H1 (cell line): ENCODE measurements at regions not wholly inside any gene's neighbourhood (a gene's known extent, or its start where the extent isn't known, plus 50 kb on each side); places are given as distances from the start of the nearest gene placed in this dataset.

Experiments used
- CTCF ChIA-PET: fragments of 300-600 bp; sonication (Branson Sonifier 250); formaldehyde crosslinking; loops from one replicate; lab custom pipeline; 2021; ENCODE audit not compliant: partially characterized antibody; lab: Charles Lee
- POLR2A ChIA-PET: fragments of 300-600 bp; sonication (Branson Sonifier 250); formaldehyde crosslinking; loops from one replicate; lab custom pipeline; 2021; ENCODE audit warnings: inconsistent platforms; ENCODE audit not compliant: partially characterized antibody; lab: Charles Lee
- DNase-seq, 2 experiments: peaks; one replicate each; pipeline versions ENCODE4 v3.0.0 to v3.0.0-alpha.2; 2010 to 2022; ENCODE audit warnings: low spot score in 2 of 2, low read depth in 1 of 2, mixed read lengths in 1 of 2
- FAIRE-seq: peaks from 2 replicates; lab custom pipeline; 2011; peaks lifted over from hg19 to GRCh38; lab: Jason Lieb, UNC
- H2AFZ ChIP-seq: 2 replicates; pipeline ENCODE4 v1.8.1; 2012; ENCODE audit warnings: low read length, inconsistent platforms
- H2AK5ac ChIP-seq: 2 replicates; pipeline ENCODE4 v1.6.1; 2013; ENCODE audit warnings: low read depth, low read length
- H2BK120ac ChIP-seq: replicated peaks from 2 replicates; pipeline ENCODE3; 2013; ENCODE audit warnings: low read depth, low read length, inconsistent platforms
- H2BK12ac ChIP-seq: 2 replicates; pipeline ENCODE4 v1.6.1; 2013; ENCODE audit warnings: low read depth, low read length
- H2BK15ac ChIP-seq: 2 replicates; pipeline ENCODE4 v1.6.1; 2013; ENCODE audit warnings: low read length
- H2BK20ac ChIP-seq: 2 replicates; pipeline ENCODE4 v1.6.1; 2013; ENCODE audit warnings: low read length
- H2BK5ac ChIP-seq: 2 replicates; pipeline ENCODE4 v1.6.1; 2013; ENCODE audit warnings: low read depth, low read length
- H3K14ac ChIP-seq: 2 replicates; pipeline ENCODE4 v1.6.1; 2013; ENCODE audit warnings: inconsistent platforms; ENCODE audit not compliant: insufficient read length
- H3K18ac ChIP-seq: 2 replicates; pipeline ENCODE4 v1.6.1; 2013; ENCODE audit warnings: low read length; ENCODE audit errors: extremely low read depth
- H3K23ac ChIP-seq: 2 replicates; pipeline ENCODE4 v1.6.1; 2013; ENCODE audit warnings: inconsistent platforms; ENCODE audit not compliant: insufficient read length
- H3K23me2 ChIP-seq: 2 replicates; pipeline ENCODE4 v1.6.1; 2013; ENCODE audit warnings: low read depth, low read length
- H3K27ac ChIP-seq: 2 replicates; pipeline ENCODE4 v1.6.1; 2011; ENCODE audit warnings: low read depth, low read length, inconsistent platforms
- H3K27me3 ChIP-seq, 4 experiments: replicated peaks in 1 of 4; 1 replicate in 1 of 4; 2 replicates in 3 of 4; pipeline versions ENCODE4 v1.6.1 to v1.8.1; 2011 to 2013; ENCODE audit warnings: low read length in 3 of 4, mild to moderate bottlenecking in 3 of 4, inconsistent platforms in 2 of 4, mixed read lengths in 2 of 4, moderate library complexity in 1 of 4; ENCODE audit not compliant: control insufficient read depth in 3 of 4, insufficient read depth in 3 of 4; ENCODE audit errors: extremely low read depth in 1 of 4
- H3K36me3 ChIP-seq, 4 experiments: 2 replicates each; pipeline versions ENCODE4 v1.6.1 to v1.8.1; 2011 to 2013; ENCODE audit warnings: mild to moderate bottlenecking in 4 of 4, low read length in 3 of 4, moderate library complexity in 2 of 4, control low read depth in 1 of 4, inconsistent platforms in 1 of 4; ENCODE audit not compliant: insufficient read depth in 4 of 4, control insufficient read depth in 2 of 4
- H3K4ac ChIP-seq: replicated peaks from 2 replicates; pipeline ENCODE3; 2013; ENCODE audit warnings: low read length, low read depth, mixed read lengths, inconsistent platforms; ENCODE audit not compliant: insufficient read length
- H3K4me1 ChIP-seq, 4 experiments: replicated peaks in 1 of 4; 1 replicate in 1 of 4; 2 replicates in 3 of 4; pipeline versions ENCODE4 v1.6.1 to v1.8.1; 2011 to 2013; ENCODE audit warnings: low read length in 3 of 4, inconsistent platforms in 2 of 4, mixed read lengths in 1 of 4; ENCODE audit not compliant: insufficient read depth in 4 of 4, control insufficient read depth in 3 of 4
- H3K4me2 ChIP-seq, 2 experiments: 2 replicates each; pipeline versions ENCODE4 v1.6.1 to v1.8.1; 2011 to 2013; ENCODE audit warnings: low read depth in 2 of 2, low read length in 2 of 2, control low read depth in 1 of 2, inconsistent platforms in 1 of 2, mild to moderate bottlenecking in 1 of 2; ENCODE audit not compliant: insufficient read depth in 1 of 2
- H3K4me3 ChIP-seq, 4 experiments: fragments of 200-600, 300-600 bp in 1 of 4; sonication (generic), shearing (Covaris generic), sonication (Bioruptor Twin) in 1 of 4; 2 replicates each; pipeline versions ENCODE4 v1.5.1 to v1.8.1; 2011 to 2016; ENCODE audit warnings: low read length in 4 of 4, low read depth in 3 of 4, control low read depth in 2 of 4, inconsistent platforms in 2 of 4, mild to moderate bottlenecking in 2 of 4, mixed read lengths in 1 of 4, moderate library complexity in 1 of 4; ENCODE audit not compliant: insufficient read depth in 2 of 4; ENCODE audit errors: extremely low read depth in 1 of 4
- H3K56ac ChIP-seq: replicated peaks from 2 replicates; pipeline ENCODE3; 2013; ENCODE audit warnings: low read depth, mild to moderate bottlenecking, mixed read lengths, low read length, inconsistent platforms; ENCODE audit not compliant: insufficient read length
- H3K79me1 ChIP-seq: 2 replicates; pipeline ENCODE4 v1.6.1; 2013; ENCODE audit warnings: low read depth, low read length, control low read depth
- H3K79me2 ChIP-seq, 2 experiments: 2 replicates each; pipeline versions ENCODE4 v1.6.1 to v1.8.1; 2012 to 2013; ENCODE audit warnings: low read length in 2 of 2, mild to moderate bottlenecking in 2 of 2, inconsistent platforms in 1 of 2; ENCODE audit not compliant: insufficient read depth in 2 of 2, control insufficient read depth in 1 of 2
- H3K9ac ChIP-seq, 4 experiments: replicated peaks in 1 of 4; 1 replicate in 1 of 4; 2 replicates in 3 of 4; pipeline versions ENCODE4 v1.6.1 to v1.8.1; 2011 to 2013; ENCODE audit warnings: low read depth in 3 of 4, low read length in 3 of 4, control low read depth in 2 of 4, mild to moderate bottlenecking in 2 of 4, moderate library complexity in 2 of 4, inconsistent platforms in 1 of 4; ENCODE audit errors: extremely low read depth in 1 of 4
- H3K9me3 ChIP-seq, 2 experiments: 2 replicates each; pipeline versions ENCODE4 v1.6.1 to v1.8.1; 2012 to 2013; ENCODE audit warnings: mild to moderate bottlenecking in 2 of 2, moderate library complexity in 2 of 2, control low read depth in 1 of 2, inconsistent platforms in 1 of 2, low read depth in 1 of 2, low read length in 1 of 2, mixed read lengths in 1 of 2; ENCODE audit not compliant: insufficient read depth in 2 of 2
- H4K20me1 ChIP-seq, 2 experiments: replicated peaks in 1 of 2; 2 replicates each; pipeline versions ENCODE3 to v1.8.1; 2011 to 2013; ENCODE audit warnings: inconsistent platforms in 2 of 2, low read length in 2 of 2, mild to moderate bottlenecking in 1 of 2; ENCODE audit not compliant: insufficient read depth in 2 of 2, control insufficient read depth in 1 of 2
- H4K5ac ChIP-seq: 2 replicates; pipeline ENCODE4 v1.6.1; 2013; ENCODE audit warnings: low read length, low read depth, mixed read lengths, inconsistent platforms; ENCODE audit not compliant: insufficient read length
- H4K8ac ChIP-seq: 2 replicates; pipeline ENCODE4 v1.8.0; 2013; ENCODE audit warnings: mild to moderate bottlenecking, moderate library complexity, low read length, inconsistent platforms; ENCODE audit not compliant: insufficient read depth; ENCODE audit errors: extremely low read depth
- H4K91ac ChIP-seq: replicated peaks from 2 replicates; pipeline ENCODE3; 2013; ENCODE audit warnings: low read length, mixed read lengths, inconsistent platforms; ENCODE audit not compliant: insufficient read length
- ASH2L ChIP-seq: fragments of 200-600, 300-600 bp; sonication (generic); IDR thresholded peaks from one replicate; pipeline ENCODE4 v1.7.1; 2017; ENCODE audit warnings: low read length
- BCL11A ChIP-seq, 2 experiments: IDR thresholded peaks; one replicate each; pipeline ENCODE4 v1.6.1; 2011; ENCODE audit warnings: low read depth in 2 of 2, low read length in 2 of 2, mild to moderate bottlenecking in 2 of 2
- POLR2A ChIP-seq, 2 experiments: IDR thresholded peaks; 1 replicate in 1 of 2; 2 replicates in 1 of 2; pipeline ENCODE4 v1.6.1; 2011; ENCODE audit warnings: low read depth in 2 of 2, low read length in 2 of 2, mild to moderate bottlenecking in 2 of 2; ENCODE audit errors: control extremely low read depth in 1 of 2
- RAD21 ChIP-seq, 2 experiments: IDR thresholded peaks in 1 of 2; conservative IDR thresholded peaks in 1 of 2; 2 replicates each; pipeline ENCODE4 v1.6.1; 2011; ENCODE audit warnings: low read depth in 2 of 2, low read length in 2 of 2, improper control_type of control experiment in 1 of 2, inconsistent platforms in 1 of 2, mild to moderate bottlenecking in 1 of 2, moderate library complexity in 1 of 2
- RXRA ChIP-seq: IDR thresholded peaks from 2 replicates; pipeline ENCODE4 v1.6.1; 2011; ENCODE audit warnings: low read depth, mild to moderate bottlenecking, low read length, moderate library complexity; ENCODE audit not compliant: insufficient read depth
- WGBS, 2 experiments: shearing (Covaris generic) in 1 of 2; methylation state at CpG; one replicate each; pipeline versions ENCODE4 v1.1.6 to v1.1.7; 2013 to 2015; ENCODE audit warnings: low lambda C conversion rate in 2 of 2, mixed read lengths in 2 of 2, inconsistent platforms in 1 of 2, low coverage in 1 of 2, missing lambda C conversion rate in 1 of 2; ENCODE audit not compliant: insufficient replicate concordance in 2 of 2, insufficient coverage in 1 of 2, insufficient read length in 1 of 2; ENCODE audit errors: extremely low coverage in 1 of 2, missing lambda C conversion rate in 1 of 2; 5-methylcytosine and 5-hydroxymethylcytosine counted together
- TF ChIP-seq, protein P1 (sequence below), 3 experiments: IDR thresholded peaks; 1 replicate in 2 of 3; 2 replicates in 1 of 3; pipeline versions ENCODE4 v1.5.1 to v1.6.1; 2011; ENCODE audit warnings: low read length in 3 of 3, mild to moderate bottlenecking in 3 of 3, inconsistent platforms in 2 of 3, low read depth in 1 of 3, moderate library complexity in 1 of 3; ENCODE audit not compliant: insufficient read depth in 1 of 3; ENCODE audit errors: control extremely low read depth in 1 of 3

DNA sequence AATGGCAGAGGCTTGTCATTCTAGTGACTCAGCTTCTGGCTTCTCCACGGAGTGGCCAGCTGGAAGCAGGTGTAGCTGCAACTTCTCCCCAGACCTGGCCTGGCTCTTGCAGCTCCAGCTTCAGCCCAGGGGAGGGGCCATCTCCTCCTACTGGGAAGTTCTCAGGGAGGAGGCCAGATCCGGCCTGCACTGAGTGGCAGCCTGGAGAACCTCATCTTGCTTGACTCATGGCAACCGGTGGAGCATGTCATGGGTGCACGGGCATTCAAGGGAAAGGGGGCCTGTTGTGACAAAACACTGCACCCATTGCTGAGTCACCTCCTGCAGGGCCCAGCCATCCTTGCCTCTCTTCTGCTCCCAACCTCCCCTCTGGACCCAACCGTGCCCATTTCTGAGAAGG, 273.9 kb upstream of the MAF start:
- H2AFZ ChIP-seq: no peak overlapping the region
- no peak for FAIRE-seq
- no peaks in the 10 kb centered on the region for H3K9me3 ChIP-seq
- H4K91ac ChIP-seq: no peak overlapping the region
- H3K23me2 ChIP-seq: peaks cover 3% of the 10 kb centered on the region; the same call in 1 of the 2 replicates
- no peaks in the 10 kb centered on the region; a peak in 2 of 7 replicates for H3K4me1 ChIP-seq
- no peaks in the 10 kb centered on the region for H3K79me1 ChIP-seq
- no peak overlapping the region for H3K4me2 ChIP-seq
- peak overlapping the region; percentile 29 for H4K8ac ChIP-seq
- no peak overlapping the region for H4K5ac ChIP-seq
- H3K27ac ChIP-seq: no peak overlapping the region
- no peak overlapping the region for H3K4me3 ChIP-seq
- POLR2A ChIA-PET: no interaction called here
- WGBS, 2 experiments: 100% methylated on average over 5 of the region's 5 CpGs; no CpG with 5 or more reads in 1 of the 2 experiments
- H3K14ac ChIP-seq: no peak overlapping the region
- H2BK15ac ChIP-seq: no peak overlapping the region
- no peaks in the 10 kb centered on the region for H3K36me3 ChIP-seq
- H3K23ac ChIP-seq: no peak overlapping the region
- CTCF ChIA-PET: interaction anchor here (0.6 to 0.8 kb wide), 2 partner anchors 11 to 1094 kb away, joined by 3 read pairs; no protein-coding TSS in a partner anchor
- no peak for TF ChIP-seq ASH2L
- TF ChIP-seq, protein P1, sequence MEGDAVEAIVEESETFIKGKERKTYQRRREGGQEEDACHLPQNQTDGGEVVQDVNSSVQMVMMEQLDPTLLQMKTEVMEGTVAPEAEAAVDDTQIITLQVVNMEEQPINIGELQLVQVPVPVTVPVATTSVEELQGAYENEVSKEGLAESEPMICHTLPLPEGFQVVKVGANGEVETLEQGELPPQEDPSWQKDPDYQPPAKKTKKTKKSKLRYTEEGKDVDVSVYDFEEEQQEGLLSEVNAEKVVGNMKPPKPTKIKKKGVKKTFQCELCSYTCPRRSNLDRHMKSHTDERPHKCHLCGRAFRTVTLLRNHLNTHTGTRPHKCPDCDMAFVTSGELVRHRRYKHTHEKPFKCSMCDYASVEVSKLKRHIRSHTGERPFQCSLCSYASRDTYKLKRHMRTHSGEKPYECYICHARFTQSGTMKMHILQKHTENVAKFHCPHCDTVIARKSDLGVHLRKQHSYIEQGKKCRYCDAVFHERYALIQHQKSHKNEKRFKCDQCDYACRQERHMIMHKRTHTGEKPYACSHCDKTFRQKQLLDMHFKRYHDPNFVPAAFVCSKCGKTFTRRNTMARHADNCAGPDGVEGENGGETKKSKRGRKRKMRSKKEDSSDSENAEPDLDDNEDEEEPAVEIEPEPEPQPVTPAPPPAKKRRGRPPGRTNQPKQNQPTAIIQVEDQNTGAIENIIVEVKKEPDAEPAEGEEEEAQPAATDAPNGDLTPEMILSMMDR (IDR thresholded peaks at IDR 0.05; ENCODE audit: control extremely low read depth in 1 of 3, insufficient read depth in 1 of 3, low read depth in 1 of 3, low read length in 3 of 3): no peak
- no peak for TF ChIP-seq RXRA
- TF ChIP-seq RAD21 (IDR thresholded peaks at IDR 0.05 in 1 of 2, conservative IDR thresholded peaks at IDR 0.05 in 1 of 2; ENCODE audit: low read depth in 2 of 2, low read length in 2 of 2): no peak
- no peak for TF ChIP-seq POLR2A (IDR thresholded peaks at IDR 0.05; ENCODE audit: control extremely low read depth in 1 of 2, low read depth in 2 of 2, low read length in 2 of 2)
- no peak for TF ChIP-seq BCL11A (IDR thresholded peaks at IDR 0.05; ENCODE audit: low read depth in 2 of 2, low read length in 2 of 2)
- H3K79me2 ChIP-seq: no peaks in the 10 kb centered on the region
- H3K27me3 ChIP-seq: no peaks in the 10 kb centered on the region
- no peaks in the 10 kb centered on the region for H4K20me1 ChIP-seq
- no peak overlapping the region for H2BK20ac ChIP-seq
- no peak overlapping the region for H3K56ac ChIP-seq
- no peak overlapping the region for H2BK120ac ChIP-seq
- no peak overlapping the region for H3K9ac ChIP-seq
- no peak overlapping the region for H3K18ac ChIP-seq
- no peak overlapping the region for H2BK12ac ChIP-seq
- no peak overlapping the region for H2BK5ac ChIP-seq
- no peak for DNase-seq
- no peak overlapping the region for H2AK5ac ChIP-seq
- no peak overlapping the region for H3K4ac ChIP-seq
